Amniotic epithelial cell (primary cell): ENCODE measurements at regions not wholly inside any gene's neighbourhood (a gene's known extent, or its start where the extent isn't known, plus 50 kb on each side); places are given as distances from the start of the nearest gene placed in this dataset.

Experiments
- DNase-seq: peaks from one replicate; pipeline ENCODE4 v3.0.0-alpha.2; 2010; ENCODE audit warnings: low read depth

DNA sequence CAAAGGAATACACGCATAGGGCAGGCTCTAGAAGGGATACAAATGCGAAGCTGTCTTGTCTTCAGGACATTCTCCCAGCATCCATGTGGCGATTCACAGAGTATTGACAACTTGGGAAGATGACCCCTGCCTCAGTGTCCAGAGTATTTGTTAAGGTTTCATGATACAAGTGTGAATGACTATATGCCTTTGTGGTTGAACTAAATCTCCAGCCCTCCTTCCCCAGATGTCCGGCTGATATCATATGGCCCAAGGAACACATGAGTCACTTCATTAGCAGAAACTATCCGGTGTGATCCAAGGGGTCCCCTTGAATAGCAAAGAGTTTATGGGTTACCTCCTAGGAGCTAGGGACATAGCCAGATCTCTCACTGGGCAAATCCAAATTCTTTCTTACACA, 151.0 kb downstream of the INSIG2 start:
- DNase-seq, result no peak

DNA sequence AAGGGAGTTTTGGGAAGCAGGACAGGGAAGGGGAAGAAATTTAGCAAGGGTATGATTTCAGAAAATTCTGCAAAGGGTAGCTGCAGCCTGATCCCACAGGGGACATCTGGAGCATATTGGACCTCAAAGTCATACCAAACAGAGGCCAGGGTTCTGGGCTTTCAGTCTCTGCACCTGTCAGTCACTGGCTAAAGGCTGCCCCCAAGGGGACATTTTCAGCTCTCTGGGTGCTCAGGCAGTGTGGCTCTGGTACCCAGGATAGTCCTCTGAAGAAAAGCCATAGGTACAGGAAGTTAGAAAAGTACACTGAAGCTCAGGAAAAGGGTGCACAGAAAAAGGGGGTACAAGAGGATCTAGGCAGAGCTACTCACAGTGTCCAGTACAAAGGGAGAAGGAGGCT, 149.2 kb downstream of the INSIG2 start:
- no peak for DNase-seq

DNA sequence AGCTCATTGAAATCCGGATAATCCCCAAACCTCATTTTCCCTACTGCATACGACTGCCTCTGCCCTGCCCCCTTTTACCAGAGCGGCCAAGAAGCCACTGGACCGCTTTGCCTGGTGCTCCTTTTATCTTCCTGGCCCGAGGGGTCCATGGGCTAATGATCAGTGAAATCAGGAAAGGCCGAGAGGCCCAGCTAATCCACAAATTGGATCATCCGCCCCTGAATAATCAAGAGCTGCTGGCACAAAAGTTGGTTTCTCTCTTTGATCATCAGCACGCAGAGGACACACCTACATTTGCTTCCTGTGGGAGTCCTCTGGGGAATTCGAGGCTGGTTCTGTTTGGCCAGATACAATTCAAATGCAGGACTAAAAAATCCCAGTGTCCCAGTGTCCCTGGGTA, 144.5 kb downstream of the INSIG2 start:
- no peak for DNase-seq

DNA sequence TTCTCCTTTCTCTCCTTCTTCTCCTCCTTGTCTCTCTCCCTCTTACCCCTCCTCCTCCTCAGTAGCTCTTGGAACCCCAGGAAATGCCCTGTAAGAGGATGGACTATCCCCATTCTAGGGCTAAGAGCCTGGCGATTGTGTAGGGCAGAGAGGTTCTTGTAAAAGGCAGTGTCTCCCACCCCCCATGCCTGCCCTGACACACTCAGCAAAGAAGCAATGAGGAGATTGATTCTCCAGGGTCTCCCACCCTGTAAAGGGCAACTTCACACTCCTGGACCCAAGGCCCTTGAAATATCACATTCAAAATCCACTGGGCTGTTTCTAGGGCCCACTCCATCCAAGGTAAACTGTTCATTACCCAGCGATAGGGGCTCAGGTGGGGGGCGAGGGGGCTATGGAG, 144.1 kb downstream of the INSIG2 start:
- no peak for DNase-seq

DNA sequence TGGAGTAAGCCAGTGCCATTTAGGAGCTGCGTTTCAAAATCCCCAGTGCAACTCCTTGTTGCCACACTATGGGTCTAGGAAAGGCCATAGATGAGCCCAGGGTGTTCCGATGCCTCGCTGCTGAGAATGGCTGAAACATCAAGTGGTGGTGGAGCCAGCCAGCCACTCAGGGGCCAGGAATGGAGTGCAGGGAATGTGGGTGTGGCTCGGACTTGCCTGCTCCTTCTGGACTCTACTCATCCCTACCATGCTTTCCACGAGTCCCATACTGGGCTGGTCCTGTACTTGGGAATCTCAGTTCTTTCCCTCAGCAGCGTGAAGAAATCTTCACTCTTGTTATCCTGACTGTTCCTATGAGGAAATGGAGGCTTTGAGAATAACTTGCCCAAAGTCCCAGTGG, 143.5 kb downstream of the INSIG2 start:
- DNase-seq, result no peak

GRCh38 chr2:118227698-118228508, 139.6 kb downstream of the INSIG2 start:
- no peak for DNase-seq

GRCh38 chr2:118225666-118226065, 137.4 kb downstream of the INSIG2 start:
- no peak for DNase-seq

- DNase-seq, result no peak
Observed at GRCh38 chr2:118224895-118225311, 136.6 kb downstream of the INSIG2 start.

GRCh38 chr2:118223992-118224894, 136.0 kb downstream of the INSIG2 start:
- DNase-seq, result no peak

GRCh38 chr2:118223511-118223991, 135.3 kb downstream of the INSIG2 start:
- no peak for DNase-seq

DNA sequence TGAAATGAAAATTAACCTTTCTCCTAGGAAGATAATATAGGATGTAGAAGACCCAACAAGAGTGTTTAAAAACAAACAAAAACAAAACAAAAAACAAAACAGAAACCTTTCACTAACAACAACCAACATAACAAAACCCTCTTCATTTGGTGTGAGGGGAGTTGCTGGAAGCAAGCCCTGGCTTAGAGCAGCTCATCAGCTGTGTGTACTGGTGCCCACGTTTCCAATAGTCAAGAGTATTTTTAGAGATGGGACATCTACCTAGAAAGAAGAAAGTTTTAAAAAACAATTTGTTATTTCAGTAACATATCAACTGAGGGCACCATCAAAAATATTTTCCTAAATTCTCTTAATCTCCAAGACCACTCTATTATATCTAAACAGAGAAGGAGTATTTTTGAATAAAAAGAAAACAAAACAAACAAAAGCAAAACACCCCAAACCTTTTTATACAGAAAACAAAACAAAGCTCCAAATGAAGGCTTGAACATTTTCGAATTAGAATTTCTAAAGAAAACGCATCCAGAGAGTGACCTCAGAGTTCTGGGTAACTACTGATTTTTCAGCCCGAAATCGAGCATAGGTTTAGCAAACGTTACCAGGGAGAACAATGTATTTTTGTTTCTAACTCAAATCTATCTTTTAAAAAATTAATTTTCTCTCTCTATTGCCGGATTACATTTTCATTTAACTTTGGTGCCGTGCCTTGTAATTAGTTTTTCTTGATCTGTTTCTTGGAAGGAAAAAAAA, 134.6 kb downstream of the INSIG2 start:
- no peak for DNase-seq

GRCh38 chr2:118222273-118222594, 134.0 kb downstream of the INSIG2 start:
- DNase-seq, result no peak

DNA sequence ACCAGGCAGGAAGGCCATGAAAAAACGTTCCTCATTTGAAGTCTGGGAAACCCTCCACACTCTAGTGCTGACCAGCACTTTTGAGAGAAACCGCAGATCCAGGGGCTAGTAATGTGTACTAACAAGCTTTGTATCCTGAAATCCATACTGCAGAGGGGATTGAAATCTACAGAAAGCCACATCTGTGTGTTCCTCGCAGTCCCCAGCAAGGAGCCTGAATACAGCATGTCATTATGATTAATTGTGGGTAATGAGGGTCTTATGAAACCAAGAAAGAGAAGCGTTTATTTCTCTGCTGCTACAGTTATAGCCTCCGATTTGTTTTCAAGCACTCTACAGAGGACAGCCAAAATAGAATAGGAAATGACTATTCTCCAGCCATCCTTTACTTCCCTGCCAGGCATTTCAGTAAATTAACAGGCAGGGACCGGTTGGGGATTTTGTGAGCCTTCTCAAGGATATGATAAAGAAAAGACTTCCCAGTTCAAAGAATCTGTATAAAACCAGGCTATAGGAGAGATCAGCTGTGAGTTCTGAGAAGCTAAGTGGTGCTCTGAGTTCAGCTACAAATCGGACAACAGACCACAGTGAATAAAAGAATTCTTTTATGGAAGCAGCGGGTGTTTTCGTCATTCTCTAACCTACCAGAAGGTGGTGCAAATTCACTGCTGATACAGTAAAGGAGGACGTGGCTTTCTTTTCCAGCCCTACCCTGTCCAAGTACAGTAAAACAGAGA, 133.4 kb downstream of the INSIG2 start:
- peak; percentile 66 for DNase-seq

GRCh38 chr2:118219611-118220010, 131.3 kb downstream of the INSIG2 start:
- DNase-seq, result no peak

- no peak for DNase-seq
Observed at GRCh38 chr2:118216224-118216623, 128.0 kb downstream of the INSIG2 start.

GRCh38 chr2:118209727-118210126, 121.5 kb downstream of the INSIG2 start:
- DNase-seq, result no peak

DNA sequence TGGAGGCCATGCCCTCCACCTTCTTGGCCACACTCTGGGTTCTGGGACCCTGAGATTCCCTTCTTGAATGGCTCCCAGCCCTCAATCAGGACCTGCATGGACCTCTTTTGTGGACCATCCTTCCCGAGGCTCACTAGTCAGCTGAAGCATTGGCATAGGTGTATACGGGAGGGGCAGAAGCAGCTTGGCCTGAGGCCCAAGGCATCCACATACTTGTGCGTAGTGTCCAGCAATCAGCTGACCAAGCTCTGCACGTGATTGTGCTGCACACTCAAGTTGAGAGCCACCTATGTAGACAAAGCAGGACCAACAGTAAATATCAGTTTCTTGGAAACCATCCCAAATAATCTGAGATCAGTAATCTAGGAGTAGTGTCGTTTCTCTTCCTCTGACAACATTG, 119.6 kb downstream of the INSIG2 start:
- DNase-seq, result no peak

- DNase-seq, result peak; percentile 29
Observed at GRCh38 chr2:118202707-118203303, 114.5 kb downstream of the INSIG2 start.

DNA sequence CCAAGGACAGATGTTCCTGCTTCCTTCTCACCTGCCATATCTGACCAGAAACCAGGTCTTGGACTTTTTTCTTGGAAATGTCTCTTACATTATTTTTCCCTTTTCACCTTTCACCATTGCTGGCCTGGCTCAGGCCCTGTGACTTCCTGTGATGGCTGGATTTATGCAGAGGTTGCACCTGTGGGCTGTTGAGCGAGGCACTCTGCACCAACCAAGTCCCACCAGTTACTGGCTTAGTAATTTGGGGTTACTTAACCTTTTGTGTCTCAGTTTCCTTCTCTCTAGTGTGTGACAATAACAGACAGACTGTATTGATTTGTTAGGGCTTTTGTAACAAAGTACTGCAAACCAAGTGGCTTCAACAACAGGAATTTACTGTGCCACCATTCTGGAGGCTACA, 110.0 kb downstream of the INSIG2 start:
- DNase-seq, result no peak

DNA sequence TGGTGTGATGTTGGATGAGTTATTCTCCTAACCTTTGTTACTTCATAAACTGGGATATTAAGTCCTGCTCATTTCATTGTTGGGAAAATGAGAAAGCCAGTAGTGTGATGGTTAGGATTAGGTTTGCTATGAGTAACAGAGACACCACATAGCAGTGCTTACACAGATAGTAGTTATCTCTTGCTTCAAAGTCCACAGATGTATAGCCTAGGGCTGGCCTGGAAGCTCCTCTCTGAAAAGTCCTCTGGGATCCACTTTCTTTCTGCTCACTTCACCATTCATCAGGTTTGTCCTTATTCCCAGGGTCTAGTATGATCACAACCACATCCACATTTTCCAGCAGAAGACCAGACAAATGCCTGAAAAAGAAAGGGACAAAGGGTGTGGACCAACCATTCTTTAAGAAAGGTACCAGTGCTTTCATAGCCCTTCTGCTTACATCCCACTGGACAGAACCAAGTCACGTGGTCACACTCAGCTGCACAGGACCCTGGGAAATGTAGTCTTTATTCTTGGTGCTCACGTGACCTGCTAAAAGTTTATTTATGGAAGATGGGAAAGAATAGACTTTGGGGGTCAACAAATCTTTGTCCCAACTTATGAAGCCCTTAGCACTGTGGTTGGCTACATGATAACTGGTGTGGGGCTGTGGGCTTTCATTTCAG, 108.9 kb downstream of the INSIG2 start:
- peak; percentile 13 for DNase-seq

- no peak for DNase-seq
Observed at GRCh38 chr2:118190474-118190873, 102.2 kb downstream of the INSIG2 start.
